Adipocyte (in vitro differentiated cells): ENCODE measurements at regions not wholly inside any gene's neighbourhood (a gene's known extent, or its start where the extent isn't known, plus 50 kb on each side); places are given as distances from the start of the nearest gene placed in this dataset.

Experiments used
- DNase-seq: peaks from one replicate; pipeline ENCODE4 v3.0.0-alpha.2; 2015; ENCODE audit warnings: low read depth
- H3K27me3 ChIP-seq: replicated peaks from 2 replicates; pipeline ENCODE4 v1.7.0; 2013; ENCODE audit warnings: mild to moderate bottlenecking, low read length, moderate library complexity; ENCODE audit not compliant: control insufficient read depth, insufficient read depth
- H3K36me3 ChIP-seq: 2 replicates; pipeline ENCODE4 v1.7.0; 2013; ENCODE audit warnings: low read length, mild to moderate bottlenecking, moderate library complexity; ENCODE audit not compliant: control insufficient read depth, insufficient read depth, severe bottlenecking
- H3K4me1 ChIP-seq: 2 replicates; pipeline ENCODE4 v1.7.0; 2013; ENCODE audit warnings: mild to moderate bottlenecking, low read length, moderate library complexity; ENCODE audit not compliant: control insufficient read depth, insufficient read depth
- H3K4me3 ChIP-seq: 2 replicates; pipeline ENCODE4 v1.7.0; 2013; ENCODE audit warnings: mild to moderate bottlenecking, low read length, moderate library complexity
- H3K9ac ChIP-seq: 2 replicates; pipeline ENCODE4 v1.7.0; 2013; ENCODE audit warnings: mild to moderate bottlenecking, low read length, moderate library complexity
- H3K9me3 ChIP-seq: 2 replicates; pipeline ENCODE4 v1.7.0; 2013; ENCODE audit warnings: mild to moderate bottlenecking, low read length, moderate library complexity; ENCODE audit not compliant: control insufficient read depth

DNA sequence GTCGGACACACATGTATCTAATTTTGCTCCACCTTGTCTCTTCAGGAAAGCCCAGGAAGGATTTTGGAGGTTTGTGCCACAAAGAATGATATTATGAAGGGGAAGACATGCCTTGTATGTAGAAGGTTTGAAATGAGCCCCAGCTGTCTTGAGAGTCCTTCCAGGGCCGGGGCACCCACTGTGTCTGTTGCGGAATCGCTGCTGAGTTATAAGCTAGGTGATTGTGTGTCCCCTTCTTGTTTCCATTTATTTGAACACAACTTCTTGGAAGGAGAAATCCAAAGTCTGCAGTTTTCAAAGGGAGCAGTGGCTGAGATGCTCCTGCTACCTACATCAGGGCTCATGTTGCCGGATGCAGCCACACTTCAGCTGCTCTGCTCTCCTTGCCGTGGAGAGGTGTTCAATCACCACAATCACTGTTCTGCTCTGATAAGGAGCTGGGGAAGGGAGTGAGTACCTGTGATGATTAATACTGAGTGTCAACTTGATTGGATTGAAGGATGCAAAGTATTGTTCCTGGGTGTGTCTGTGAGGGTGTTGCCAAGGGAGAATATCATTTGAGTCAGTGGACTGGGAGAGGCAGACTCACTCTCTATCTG is 828.6 kb downstream of the QKI start:
- Histone ChIP-seq H3K4me3 (no peak overlapping the region), H3K9ac (no peak overlapping the region), H3K27me3 (peaks cover 3% of the 10 kb centered on the region), H3K9me3 (no peaks in the 10 kb centered on the region), H3K36me3 (no peaks in the 10 kb centered on the region), H3K4me1 (peaks cover 13% of the 10 kb centered on the region)
- no peak for DNase-seq

DNA sequence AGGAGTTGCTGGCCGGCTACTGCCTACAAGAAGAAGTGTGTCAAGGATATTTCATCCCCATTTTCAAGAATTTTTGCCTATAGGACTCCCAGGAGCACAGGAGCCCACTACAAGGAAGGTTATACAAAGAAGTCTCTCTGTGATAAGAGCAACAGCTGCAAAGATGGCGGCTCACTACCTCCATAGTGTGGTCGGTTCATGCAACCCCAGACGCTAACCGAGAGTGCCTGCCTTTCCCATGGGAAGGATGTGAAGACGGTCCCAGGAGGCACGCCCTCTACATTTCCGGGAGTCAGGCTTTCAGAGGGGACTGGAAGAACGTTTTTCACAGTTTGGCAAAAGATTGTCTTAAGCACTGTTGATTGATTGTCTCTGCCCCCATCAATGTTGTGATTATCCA is 816.3 kb downstream of the QKI start:
- DNase-seq: no peak
- no peak overlapping the region for H3K9ac ChIP-seq
- no peaks in the 10 kb centered on the region for H3K27me3 ChIP-seq
- no peaks in the 10 kb centered on the region for H3K36me3 ChIP-seq
- H3K4me1 ChIP-seq: no peaks in the 10 kb centered on the region
- H3K4me3 ChIP-seq: no peak overlapping the region
- H3K9me3 ChIP-seq: peaks cover 5% of the 10 kb centered on the region

DNA sequence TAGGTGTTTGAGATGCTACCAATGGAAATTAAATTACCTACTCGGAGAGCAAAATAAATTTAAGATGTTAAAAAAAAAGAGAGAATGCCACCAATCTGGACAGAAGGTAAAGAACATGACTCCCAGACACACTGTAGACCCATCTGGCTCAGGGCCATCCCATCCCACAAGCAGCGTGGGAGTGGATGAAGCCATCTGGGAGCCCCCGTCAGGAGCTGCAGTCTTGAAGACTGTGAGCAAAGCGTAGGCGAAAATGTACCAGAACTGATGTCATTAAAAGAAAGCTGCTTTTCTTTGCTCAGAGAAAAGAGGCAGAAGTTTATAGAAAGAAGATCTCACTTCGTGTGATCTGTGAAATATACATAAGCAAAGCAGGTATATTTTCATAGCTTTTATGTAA is 815.7 kb downstream of the QKI start:
- H3K27me3 ChIP-seq: no peaks in the 10 kb centered on the region
- H3K36me3 ChIP-seq: no peaks in the 10 kb centered on the region
- H3K9ac ChIP-seq: no peak overlapping the region
- peaks cover 5% of the 10 kb centered on the region for H3K9me3 ChIP-seq
- no peak overlapping the region for H3K4me3 ChIP-seq
- no peak for DNase-seq
- no peaks in the 10 kb centered on the region for H3K4me1 ChIP-seq

DNA sequence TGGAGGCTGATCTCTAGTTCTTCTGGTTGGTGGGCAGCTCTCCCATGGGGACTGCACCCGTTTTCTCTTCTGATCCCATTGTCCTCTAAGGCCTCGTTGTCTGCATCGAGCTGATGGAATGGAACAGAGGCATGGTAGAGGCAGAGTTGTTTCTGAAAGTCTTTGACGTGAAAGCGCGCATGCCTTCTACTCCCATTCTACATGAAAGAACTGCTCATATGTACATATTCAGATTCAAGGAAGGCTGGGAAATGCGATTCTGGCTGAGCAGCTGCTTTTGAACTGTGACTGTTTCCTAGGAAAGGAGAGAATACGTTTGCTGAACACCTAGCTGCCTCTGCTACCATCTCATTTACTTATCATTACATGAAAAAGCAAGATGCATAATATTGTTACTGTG is 815.2 kb downstream of the QKI start:
- peaks cover 5% of the 10 kb centered on the region for H3K9me3 ChIP-seq
- no peak for DNase-seq
- H3K4me1 ChIP-seq: no peaks in the 10 kb centered on the region

DNA sequence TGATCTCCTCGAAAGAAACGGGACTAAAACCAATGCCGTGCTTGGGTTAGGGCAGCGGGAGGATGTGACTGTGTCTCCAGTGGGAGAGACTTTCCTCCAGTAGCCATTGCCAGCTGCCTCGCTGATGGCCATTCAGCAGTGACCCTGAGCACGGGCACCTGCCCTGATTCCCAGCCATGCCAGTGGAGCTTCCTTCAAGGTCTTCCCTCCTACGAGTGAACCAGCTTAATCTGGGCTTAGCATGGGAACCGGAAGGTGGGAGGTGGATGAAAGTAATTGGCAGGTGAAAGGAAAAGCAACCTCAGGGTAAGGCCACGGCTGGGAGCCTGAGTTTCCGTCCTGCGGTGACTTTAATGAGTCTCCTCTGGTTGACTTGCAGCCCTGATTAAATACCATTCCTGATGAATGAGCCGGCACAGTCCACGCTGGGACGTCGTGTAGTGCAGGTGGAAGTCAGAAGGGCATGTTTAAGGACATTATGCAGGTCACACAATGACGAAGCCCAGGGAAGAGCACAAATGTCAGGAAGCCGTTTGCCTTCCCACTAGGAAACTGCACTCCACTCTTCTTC is 813.5 kb downstream of the QKI start:
- H3K9me3 ChIP-seq: no peaks in the 10 kb centered on the region

More for the DNA sequence above, 815.2 kb downstream of the QKI start:
- no peaks in the 10 kb centered on the region for H3K27me3 ChIP-seq
- H3K4me3 ChIP-seq: no peak overlapping the region
- H3K9ac ChIP-seq: no peak overlapping the region
- no peaks in the 10 kb centered on the region for H3K36me3 ChIP-seq

DNA sequence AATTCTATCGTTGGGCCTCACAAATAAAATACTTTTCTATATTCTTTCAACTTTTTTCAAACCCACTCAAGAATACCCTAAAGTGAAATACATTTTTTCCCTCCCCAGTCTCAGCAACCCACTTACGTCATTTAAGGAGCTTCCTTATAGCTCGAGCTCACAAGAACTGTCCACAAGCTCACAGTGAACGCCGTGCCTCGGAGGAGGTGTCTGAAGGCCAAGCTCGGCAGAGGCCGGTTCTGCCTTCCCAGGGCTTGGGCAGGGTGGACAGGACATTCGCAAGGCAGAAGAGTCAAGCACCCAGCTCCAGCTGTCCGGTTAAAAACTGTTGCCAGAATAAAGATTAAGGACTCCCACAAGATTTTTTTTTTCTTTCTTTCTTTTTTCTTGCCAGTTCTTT is 802.3 kb downstream of the QKI start:
- H3K9me3 ChIP-seq: peaks cover 13% of the 10 kb centered on the region
- no peaks in the 10 kb centered on the region for H3K36me3 ChIP-seq

More for the DNA sequence above, 813.5 kb downstream of the QKI start:
- Histone ChIP-seq H3K27me3 (no peaks in the 10 kb centered on the region), H3K36me3 (no peaks in the 10 kb centered on the region), H3K4me3 (no peak overlapping the region), H3K9ac (no peak overlapping the region), H3K4me1 (peaks cover 3% of the 10 kb centered on the region)
- DNase-seq: no peak

DNA sequence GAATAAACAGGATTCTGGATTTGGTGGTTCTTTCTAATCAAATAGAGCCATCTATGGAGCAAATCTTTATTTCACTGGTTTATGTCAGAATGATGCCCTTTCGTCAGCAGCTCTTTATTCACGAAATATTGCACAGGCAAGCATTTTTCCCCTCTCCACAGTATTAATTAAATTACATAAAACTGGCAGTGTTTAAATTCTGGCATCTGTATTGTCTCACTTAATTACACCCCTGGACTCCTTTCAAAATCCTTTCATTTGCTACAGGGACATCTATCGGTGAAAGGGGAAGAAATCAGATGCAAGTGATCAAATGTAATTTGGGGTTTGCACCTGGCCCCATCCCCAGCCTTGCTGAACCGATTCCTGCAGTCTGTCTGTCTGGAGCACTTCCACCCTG is 801.9 kb downstream of the QKI start:
- H3K4me1 ChIP-seq: no peaks in the 10 kb centered on the region
- no peaks in the 10 kb centered on the region for H3K36me3 ChIP-seq
- H3K9me3 ChIP-seq: peaks cover 13% of the 10 kb centered on the region
- H3K27me3 ChIP-seq: no peaks in the 10 kb centered on the region
- no peak overlapping the region for H3K9ac ChIP-seq
- DNase-seq: no peak
- no peak overlapping the region for H3K4me3 ChIP-seq

More for the DNA sequence above, 802.3 kb downstream of the QKI start:
- no peak overlapping the region for H3K9ac ChIP-seq
- no peaks in the 10 kb centered on the region for H3K4me1 ChIP-seq
- DNase-seq: no peak
- no peaks in the 10 kb centered on the region for H3K27me3 ChIP-seq
- no peak overlapping the region for H3K4me3 ChIP-seq

DNA sequence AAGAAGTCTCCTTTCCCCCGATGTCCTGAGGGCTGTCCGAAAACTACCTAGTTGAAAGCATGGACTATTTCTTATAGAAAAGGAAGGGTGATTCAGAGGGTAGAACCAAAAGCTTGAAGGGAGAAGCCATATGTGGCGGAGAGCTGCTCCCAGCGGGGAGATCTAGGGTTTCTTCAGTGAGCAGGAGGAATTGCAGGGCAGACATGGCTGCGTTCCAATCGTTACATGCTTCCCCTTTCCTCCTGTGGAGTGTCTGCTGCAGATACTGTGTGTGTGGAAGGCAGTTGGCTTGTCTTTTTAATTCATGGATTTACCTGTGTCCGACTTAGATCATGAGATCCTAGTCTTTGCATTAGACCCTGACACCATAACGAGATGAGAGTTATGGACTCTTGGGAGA is 799.5 kb downstream of the QKI start:
- H3K9me3 ChIP-seq: peaks cover 13% of the 10 kb centered on the region
- H3K9ac ChIP-seq: no peak overlapping the region
- no peaks in the 10 kb centered on the region for H3K4me1 ChIP-seq
- H3K36me3 ChIP-seq: no peaks in the 10 kb centered on the region
- no peak overlapping the region for H3K4me3 ChIP-seq
- DNase-seq: no peak
- H3K27me3 ChIP-seq: no peaks in the 10 kb centered on the region

DNA sequence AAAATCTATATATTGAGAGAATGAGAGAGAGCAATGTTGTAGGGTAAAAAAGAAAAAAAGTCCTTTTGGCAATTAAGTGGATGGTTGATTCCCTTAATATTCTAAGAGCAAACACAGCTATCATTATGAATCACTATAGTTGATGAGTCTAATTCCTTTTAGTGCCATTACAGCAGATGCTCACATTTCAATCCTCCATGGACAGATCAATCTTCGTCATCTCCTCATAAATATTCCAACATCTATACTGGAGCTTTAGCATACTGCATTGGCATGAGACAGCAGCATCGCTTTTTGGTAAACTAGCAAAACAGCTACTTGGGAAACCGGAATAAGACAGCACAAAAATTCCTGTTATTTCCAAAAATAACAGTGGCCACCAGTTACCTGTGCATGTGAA is 796.7 kb downstream of the QKI start:
- Histone ChIP-seq H3K36me3 (no peaks in the 10 kb centered on the region), H3K4me3 (no peak overlapping the region), H3K27me3 (no peaks in the 10 kb centered on the region), H3K9ac (no peak overlapping the region), H3K4me1 (peaks cover 11% of the 10 kb centered on the region), H3K9me3 (peaks cover 13% of the 10 kb centered on the region)
- DNase-seq: no peak

DNA sequence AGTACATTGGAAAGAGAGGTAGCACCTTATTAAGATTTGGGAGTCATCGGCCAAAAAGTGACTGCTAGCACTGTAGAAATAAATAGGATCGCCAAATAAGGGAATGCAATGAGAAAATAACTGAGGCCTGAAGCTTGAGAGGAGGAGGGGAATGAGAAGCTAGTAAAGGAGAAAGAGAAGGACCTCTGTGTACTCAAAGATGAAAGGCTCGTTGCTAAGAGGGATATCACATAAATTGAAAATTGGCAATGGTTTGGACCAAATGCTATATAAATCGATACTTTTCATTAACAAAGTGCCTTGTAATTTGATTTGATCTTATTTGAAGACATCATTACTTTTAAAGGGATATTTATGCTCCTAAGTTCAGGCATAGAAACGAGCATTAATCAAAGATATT is 796.3 kb downstream of the QKI start:
- H3K4me3 ChIP-seq: no peak overlapping the region
- peaks cover 13% of the 10 kb centered on the region for H3K9me3 ChIP-seq
- H3K36me3 ChIP-seq: no peaks in the 10 kb centered on the region
- H3K4me1 ChIP-seq: peaks cover 11% of the 10 kb centered on the region
- H3K27me3 ChIP-seq: no peaks in the 10 kb centered on the region
- no peak for DNase-seq
- H3K9ac ChIP-seq: no peak overlapping the region

DNA sequence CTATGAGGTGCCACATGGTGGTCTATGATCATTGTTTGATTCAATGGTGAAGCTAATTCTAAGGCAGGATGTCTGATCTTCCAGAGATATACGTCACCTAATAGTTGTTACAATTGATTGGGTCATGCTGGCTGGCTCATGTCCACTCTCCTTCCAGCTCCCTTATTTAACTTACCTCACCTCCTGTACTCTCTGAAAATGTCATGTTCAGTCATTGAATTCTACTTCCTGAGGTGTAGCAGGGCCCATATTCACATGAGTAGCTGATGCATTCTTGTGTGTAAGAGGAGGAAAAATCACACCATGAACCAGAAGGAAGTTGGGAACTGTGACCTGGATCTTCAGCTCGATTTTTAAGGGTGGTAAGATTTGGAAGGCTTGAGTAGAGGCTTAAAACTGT is 795.8 kb downstream of the QKI start:
- H3K36me3 ChIP-seq: no peaks in the 10 kb centered on the region
- H3K4me1 ChIP-seq: peaks cover 11% of the 10 kb centered on the region
- H3K9me3 ChIP-seq: peaks cover 15% of the 10 kb centered on the region
- H3K9ac ChIP-seq: no peak overlapping the region
- H3K4me3 ChIP-seq: no peak overlapping the region
- H3K27me3 ChIP-seq: no peaks in the 10 kb centered on the region
- DNase-seq: no peak

DNA sequence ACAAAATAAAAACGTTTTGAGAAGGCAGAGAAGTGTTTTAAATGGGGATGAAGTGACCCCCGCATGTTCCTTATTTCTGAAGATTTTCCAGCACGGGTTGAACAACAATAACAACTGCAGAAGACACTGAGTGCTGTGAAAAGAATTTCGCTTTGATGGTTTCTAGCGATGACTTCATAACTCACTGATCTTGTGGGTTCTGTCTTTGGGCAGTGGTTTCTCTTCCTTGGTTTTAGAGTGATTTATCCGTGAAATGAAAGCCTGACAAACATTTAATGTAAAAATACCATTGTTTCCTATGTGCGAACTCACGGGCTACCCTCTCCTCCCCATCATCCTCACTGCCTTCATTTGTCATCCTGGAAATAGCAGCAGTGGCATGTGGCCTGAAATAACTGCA is 793.9 kb downstream of the QKI start:
- Histone ChIP-seq H3K4me3 (no peak overlapping the region), H3K4me1 (peaks cover 11% of the 10 kb centered on the region), H3K9me3 (peaks cover 13% of the 10 kb centered on the region), H3K36me3 (no peaks in the 10 kb centered on the region), H3K9ac (no peak overlapping the region), H3K27me3 (no peaks in the 10 kb centered on the region)
- no peak for DNase-seq
